ENCODE measurements at regions not wholly inside any gene's neighbourhood (a gene's known extent, or its start where the extent isn't known, plus 50 kb on each side); places are given as distances from the start of the nearest gene placed in this dataset.

GRCh38 chr19:29413435-29413834 lies 112.4 kb upstream of the VSTM2B start:
- Histone ChIP-seq H3K4me3 (no peak overlapping the region), H3K4me1 (no peaks in the 10 kb centered on the region), H3K4me2 (no peak overlapping the region), H3K27ac (no peak overlapping the region), H3K9me3 (no peaks in the 10 kb centered on the region)
- ChIA-PET CTCF (interaction anchor here (1.2 kb wide), 1 partner anchor 21 kb away, joined by 3 read pairs; no protein-coding TSS in a partner anchor), POLR2A (no interaction called here)
- ATAC-seq (no peak), DNase-seq (ENCODE audit: low read depth in 1 of 2, low spot score in 1 of 2) (no peak), FAIRE-seq (no peak)
- TF ChIP-seq KDM5A (IDR thresholded peaks at IDR 0.05): no peak
- no peak for TF ChIP-seq ZSCAN20 (CRISPR knock-in tag; IDR thresholded peaks at IDR 0.05)
- no peak for TF ChIP-seq ATOH8 (CRISPR knock-in tag; IDR thresholded peaks at IDR 0.05; ENCODE audit: low read depth)
- TF ChIP-seq FOSB (CRISPR knock-in tag; IDR thresholded peaks at IDR 0.05): no peak
- no peak for TF ChIP-seq CHD2 (IDR thresholded peaks at IDR 0.05; ENCODE audit: low read length, partially characterized antibody)
- no peak for TF ChIP-seq RFX5 (IDR thresholded peaks at IDR 0.05)
- TF ChIP-seq USF2 (IDR thresholded peaks at IDR 0.05): no peak
- no peak for TF ChIP-seq CTCF (IDR thresholded peaks at IDR 0.05)
- no peak for TF ChIP-seq ESRRA (IDR thresholded peaks at IDR 0.05; ENCODE audit: borderline replicate concordance, low read length)
- TF ChIP-seq ELK1 (IDR thresholded peaks at IDR 0.05; ENCODE audit: low read depth, low read length): no peak
- 3% methylated on average over 3 of the region's 3 CpGs for WGBS (ENCODE audit: missing lambda C conversion rate)

- no peak for TF ChIP-seq BHLHE40 (IDR thresholded peaks at IDR 0.05; ENCODE audit: low read depth, low read length)
- peak; percentile 72; the same call in 1 of the 2 replicates for TF ChIP-seq REST (IDR thresholded peaks at IDR 0.05)
- CTCF ChIA-PET: no interaction called here
- POLR2A ChIA-PET: no interaction called here
- Histone ChIP-seq H3K4me3 (no peak overlapping the region), H3K27ac (no peak overlapping the region), H3K4me1 (no peaks in the 10 kb centered on the region), H3K9me3 (no peaks in the 10 kb centered on the region), H3K4me2 (no peak overlapping the region)
- peak in 1 of 2 experiments; percentile 29 for DNase-seq (ENCODE audit: low read depth in 1 of 2, low spot score in 1 of 2)
- peak in 1 of 2 experiments; percentile 29; a peak in 1 of 6 replicates for ATAC-seq
- FAIRE-seq: no peak
- 13% methylated on average over 5 of the region's 5 CpGs for WGBS (ENCODE audit: missing lambda C conversion rate)
Observed at GRCh38 chr19:29415507-29415906, 110.3 kb upstream of the VSTM2B start.

GRCh38 chr19:29417048-29417447 lies 108.7 kb upstream of the VSTM2B start:
- no peak overlapping the region for H3K4me2 ChIP-seq
- ChIA-PET CTCF (interaction anchor here (0.7 to 1.0 kb wide), 3 partner anchors 12 to 106 kb away, joined by 3 to 4 read pairs (median 3); no protein-coding TSS in a partner anchor), POLR2A (interaction anchor here (0.6 kb wide), 1 partner anchor 44 kb away, joined by 4 read pairs; no protein-coding TSS in a partner anchor)
- no peak overlapping the region for H3K4me3 ChIP-seq
- FAIRE-seq (no peak), DNase-seq (ENCODE audit: low read depth in 1 of 2, low spot score in 1 of 2) (no peak), ATAC-seq (peak in 1 of 2 experiments; percentile 47; a peak in 3 of 6 replicates)
- 19% methylated on average over 4 of the region's 4 CpGs for WGBS (ENCODE audit: missing lambda C conversion rate)
- no peaks in the 10 kb centered on the region for H3K9me3 ChIP-seq
- H3K4me1 ChIP-seq: no peaks in the 10 kb centered on the region
- TF ChIP-seq RARB (CRISPR knock-in tag; IDR thresholded peaks at IDR 0.05): no peak
- no peak for TF ChIP-seq HOXA7 (CRISPR knock-in tag; IDR thresholded peaks at IDR 0.05)
- no peak for TF ChIP-seq MYC (IDR thresholded peaks at IDR 0.05; ENCODE audit: borderline replicate concordance, low read length)
- TF ChIP-seq RNF2 (IDR thresholded peaks at IDR 0.05; ENCODE audit: borderline replicate concordance, low read depth): no peak
- TF ChIP-seq CEBPB (IDR thresholded peaks at IDR 0.05): no peak
- TF ChIP-seq ATOH8 (CRISPR knock-in tag; IDR thresholded peaks at IDR 0.05; ENCODE audit: low read depth): no peak
- TF ChIP-seq NFE2L2 (conservative IDR thresholded peaks at IDR 0.05; ENCODE audit: low read length): no peak
- TF ChIP-seq RAD21 (conservative IDR thresholded peaks at IDR 0.05 in 1 of 2, IDR thresholded peaks at IDR 0.05 in 1 of 2): no peak
- no peak for TF ChIP-seq REST (IDR thresholded peaks at IDR 0.05)
- H3K27ac ChIP-seq: no peak overlapping the region

All from A549 (cell line).